HCT116 (cell line): ENCODE measurements at regions not wholly inside any gene's neighbourhood (a gene's known extent, or its start where the extent isn't known, plus 50 kb on each side); places are given as distances from the start of the nearest gene placed in this dataset.
A peak's percentile ranks its signal among the peaks of the same experiment; 100 is the strongest.

Source experiments
- ATAC-seq: fragments of 200-7000 bp; cut with Tn5 transposase; 2 replicates; pipeline ENCODE4 v1.9.1; 2020; ENCODE audit warnings: mild to moderate bottlenecking, moderate library complexity
- BruUV-seq: library from RNA; stranded (reverse); fragments of 400-500 nt; replicated peaks from 2 replicates; lab custom pipeline; 2021; lab: Mats Ljungman, UMichigan
- CTCF ChIA-PET: fragments of 300-600 bp; sonication (Branson Sonifier 250); formaldehyde crosslinking; loops from one replicate; lab custom pipeline; 2021; ENCODE audit warnings: antibody characterized with exemption; lab: Charles Lee
- POLR2A ChIA-PET: fragments of 300-600, 350-600 bp; sonication (Branson Sonifier 250); formaldehyde crosslinking; loops from one replicate; lab custom pipeline; 2021; ENCODE audit warnings: antibody characterized with exemption; lab: Charles Lee
- RAD21 ChIA-PET, 2 experiments: fragments of 300-600 bp; sonication (Branson Sonifier 250); formaldehyde crosslinking; loops; one replicate each; lab custom pipeline; 2023; ENCODE audit warnings: low total read pairs in 2 of 2; ENCODE audit not compliant: uncharacterized antibody in 2 of 2, unreplicated experiment in 2 of 2, low non-redundant PET in 1 of 2; lab: Charles Lee
- DNase-seq: peaks from one replicate; pipeline ENCODE4 v3.0.0-alpha.2; 2010; ENCODE audit warnings: low read depth, low spot score
- H2AFZ ChIP-seq: fragments of 200-600 bp; shearing (Covaris generic), sonication (generic); 2 replicates; pipeline ENCODE4 v1.6.1; 2017; ENCODE audit warnings: low read depth, mixed run types, mixed read lengths, antibody characterized with exemption, low read length; ENCODE audit not compliant: poor library complexity, severe bottlenecking
- H3K27ac ChIP-seq: 2 replicates; pipeline ENCODE4 v1.5.1; 2012; ENCODE audit warnings: low read depth, low read length
- H3K27me3 ChIP-seq: fragments of 200-600 bp; sonication (generic); 2 replicates; pipeline ENCODE4 v1.6.1; 2016; ENCODE audit warnings: mixed run types, low read length, mixed read lengths; ENCODE audit not compliant: insufficient read depth
- H3K36me3 ChIP-seq, 2 experiments: fragments of 200-500 bp in 1 of 2; fragments of 200-600 bp in 1 of 2; sonication (Bioruptor generic) in 1 of 2; sonication (generic) in 1 of 2; 2 replicates each; pipeline versions ENCODE4 v1.5.1 to v1.6.1; 2014 to 2016; ENCODE audit warnings: low read length in 2 of 2, inconsistent platforms in 1 of 2, mixed read lengths in 1 of 2, mixed run types in 1 of 2; ENCODE audit not compliant: insufficient read depth in 2 of 2, control insufficient read depth in 1 of 2
- H3K4me1 ChIP-seq, 2 experiments: fragments of 200-600 bp in 1 of 2; sonication (generic) in 1 of 2; 2 replicates each; pipeline versions ENCODE4 v1.5.1 to v1.6.1; 2012 to 2017; ENCODE audit warnings: low read length in 2 of 2, inconsistent platforms in 1 of 2, mild to moderate bottlenecking in 1 of 2, mixed read lengths in 1 of 2, mixed run types in 1 of 2, moderate library complexity in 1 of 2; ENCODE audit not compliant: insufficient read depth in 2 of 2, control insufficient read depth in 1 of 2
- H3K4me2 ChIP-seq: fragments of 200-600 bp; sonication (generic); 2 replicates; pipeline ENCODE4 v1.6.1; 2017; ENCODE audit warnings: mixed run types, low read length, mixed read lengths
- H3K4me3 ChIP-seq, 2 experiments: fragments of 200-600 bp in 1 of 2; sonication (generic) in 1 of 2; replicated peaks in 1 of 2; 2 replicates each; pipeline ENCODE4 v1.5.1; 2011 to 2016; ENCODE audit warnings: low read length in 2 of 2, control low read depth in 1 of 2, low read depth in 1 of 2, mild to moderate bottlenecking in 1 of 2, mixed read lengths in 1 of 2, mixed run types in 1 of 2
- H3K79me2 ChIP-seq: fragments of 200-600 bp; sonication (generic); 2 replicates; pipeline ENCODE4 v1.6.1; 2017; ENCODE audit warnings: mild to moderate bottlenecking, mixed run types, low read length, moderate library complexity, mixed read lengths; ENCODE audit not compliant: insufficient read depth
- H3K9ac ChIP-seq: fragments of 200-600 bp; sonication (generic); 2 replicates; pipeline ENCODE4 v1.6.1; 2016; ENCODE audit warnings: low read length, mixed read lengths
- H3K9me2 ChIP-seq: fragments of 200-600 bp; sonication (generic), shearing (Covaris generic); 2 replicates; pipeline ENCODE4 v1.6.1; 2017; ENCODE audit warnings: mixed run types, mild to moderate bottlenecking, moderate library complexity; ENCODE audit not compliant: insufficient read depth
- H3K9me3 ChIP-seq, 2 experiments: fragments of 200-500 bp in 1 of 2; fragments of 200-600 bp in 1 of 2; sonication (Bioruptor generic) in 1 of 2; sonication (generic) in 1 of 2; 2 replicates each; pipeline ENCODE4 v1.6.1; 2014 to 2017; ENCODE audit warnings: low read length in 2 of 2, mixed read lengths in 2 of 2, inconsistent platforms in 1 of 2, low read depth in 1 of 2, mild to moderate bottlenecking in 1 of 2, mixed run types in 1 of 2, moderate library complexity in 1 of 2; ENCODE audit not compliant: control insufficient read depth in 1 of 2, insufficient read depth in 1 of 2
- H4K20me1 ChIP-seq: fragments of 200-600 bp; sonication (generic), shearing (Covaris generic); 2 replicates; pipeline ENCODE4 v1.6.1; 2017; ENCODE audit warnings: mixed run types, mild to moderate bottlenecking, moderate library complexity; ENCODE audit not compliant: insufficient read depth
- CEBPB ChIP-seq: IDR thresholded peaks from 2 replicates; pipeline ENCODE4 v1.6.1; 2012; ENCODE audit warnings: low read depth
- CTCF ChIP-seq, 3 experiments: fragments of 200-600 bp in 1 of 3; sonication (generic) in 1 of 3; IDR thresholded peaks in 2 of 3; conservative IDR thresholded peaks in 1 of 3; 2 replicates each; pipeline ENCODE4 v1.5.1; 2012 to 2017; ENCODE audit warnings: low read depth in 2 of 3, low read length in 2 of 3, antibody characterized with exemption in 1 of 3, borderline replicate concordance in 1 of 3, control low read depth in 1 of 3, mild to moderate bottlenecking in 1 of 3, mixed read lengths in 1 of 3, mixed run types in 1 of 3, moderate library complexity in 1 of 3; ENCODE audit not compliant: insufficient read depth in 1 of 3
- EZH2phosphoT487 ChIP-seq: fragments of 200-600 bp; IDR thresholded peaks from 2 replicates; pipeline ENCODE4 v1.6.1; 2018; ENCODE audit warnings: antibody characterized with exemption, borderline replicate concordance
- FOSL1 ChIP-seq: IDR thresholded peaks from 2 replicates; pipeline ENCODE4 v1.6.1; 2012; ENCODE audit warnings: low read depth
- JUND ChIP-seq: IDR thresholded peaks from 2 replicates; pipeline ENCODE4 v1.6.1; 2012
- SIN3A ChIP-seq: IDR thresholded peaks from 2 replicates; pipeline ENCODE4 v1.6.1; 2012; ENCODE audit warnings: low read depth
- SRF ChIP-seq: IDR thresholded peaks from 2 replicates; pipeline ENCODE4 v1.6.1; 2012; ENCODE audit warnings: low read depth
- ZFX ChIP-seq: fragments of 450-650 bp; IDR thresholded peaks from 2 replicates; pipeline ENCODE4 v1.6.1; 2017
- ZNF274 ChIP-seq: fragments of 200-500 bp; sonication (Bioruptor generic); IDR thresholded peaks from 2 replicates; pipeline ENCODE4 v1.6.1; 2014; ENCODE audit warnings: mild to moderate bottlenecking, low read depth, low read length, inconsistent platforms
- intact Hi-C: fragments of 100-400 bp; cut with micrococcal nuclease; formaldehyde crosslinking; loops from 2 replicates; pipeline ENCODE4 v1.10.0; 2022
- TF ChIP-seq, protein P1 (sequence below): IDR thresholded peaks from 2 replicates; pipeline ENCODE4 v1.6.1; 2012

GRCh38 chr1:14055442-14056223 is 355.6 kb downstream of the PRDM2 start:
- RAD21 ChIA-PET: no interaction called here

DNA sequence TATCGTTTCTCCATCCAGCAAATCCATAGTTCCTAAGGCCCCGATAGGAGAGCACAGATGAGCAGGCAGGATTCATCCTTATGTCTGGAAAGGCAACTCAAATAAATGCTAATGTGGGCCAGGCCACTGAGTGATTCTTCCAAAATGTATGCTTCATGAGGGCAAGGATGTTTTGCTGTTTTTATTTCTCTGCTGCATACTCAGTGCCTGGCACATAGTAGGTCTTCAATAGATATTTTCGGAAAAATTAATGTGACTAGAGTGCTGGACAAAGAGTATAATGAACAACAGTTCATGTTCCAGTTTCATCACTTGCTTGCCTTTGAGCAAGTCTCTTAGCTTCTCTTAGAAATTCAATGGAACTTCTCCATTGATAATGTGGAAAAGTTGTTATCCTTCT is 357.7 kb downstream of the PRDM2 start:
- no peak overlapping the region for H3K9ac ChIP-seq

More at GRCh38 chr1:14055442-14056223, 355.6 kb downstream of the PRDM2 start:
- Histone ChIP-seq H3K9me3 (no peaks in the 10 kb centered on the region), H3K4me1 (peaks cover 0 to 13% of the 10 kb centered on the region in 2 experiments; a peak in 1 of 4 replicates), H2AFZ (no peak overlapping the region), H3K36me3 (no peaks in the 10 kb centered on the region), H3K27me3 (no peaks in the 10 kb centered on the region), H3K4me3 (no peak overlapping the region), H3K9ac (no peak overlapping the region), H3K4me2 (peak overlapping the region; percentile 42), H3K27ac (no peak overlapping the region), H4K20me1 (no peaks in the 10 kb centered on the region), H3K79me2 (no peaks in the 10 kb centered on the region), H3K9me2 (no peaks in the 10 kb centered on the region)
- TF ChIP-seq JUND (peak; percentile 46), SRF (no peak), FOSL1 (peak; percentile 53), CEBPB (0 out of 2 replicates have a peak, but pooled peaks have one; percentile 17), EZH2phosphoT487 (no peak)
- TF ChIP-seq, protein P1, sequence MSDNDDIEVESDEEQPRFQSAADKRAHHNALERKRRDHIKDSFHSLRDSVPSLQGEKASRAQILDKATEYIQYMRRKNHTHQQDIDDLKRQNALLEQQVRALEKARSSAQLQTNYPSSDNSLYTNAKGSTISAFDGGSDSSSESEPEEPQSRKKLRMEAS: 0 out of 2 replicates have a peak, but pooled peaks have one; percentile 9
- ATAC-seq (peak; percentile 64; the same call in 1 of the 2 replicates), DNase-seq (peak; percentile 4)
- CTCF ChIA-PET: no interaction called here
- BruUV-seq: no TSS peak
- POLR2A ChIA-PET: no interaction called here
- intact Hi-C loops: no loop called here

More for the DNA sequence above, 357.7 kb downstream of the PRDM2 start:
- Histone ChIP-seq H3K9me2 (no peaks in the 10 kb centered on the region), H3K27ac (no peak overlapping the region), H3K27me3 (no peaks in the 10 kb centered on the region; the same call in 1 of the 2 replicates), H3K4me2 (no peak overlapping the region), H4K20me1 (no peaks in the 10 kb centered on the region), H3K9me3 (no peaks in the 10 kb centered on the region), H3K79me2 (no peaks in the 10 kb centered on the region), H3K4me1 (peaks cover 0 to 13% of the 10 kb centered on the region in 2 experiments; a peak in 1 of 4 replicates), H3K36me3 (no peaks in the 10 kb centered on the region), H2AFZ (no peak overlapping the region), H3K4me3 (no peak overlapping the region)
- ChIA-PET RAD21 (no interaction called here), POLR2A (no interaction called here), CTCF (no interaction called here)
- ATAC-seq (no peak), DNase-seq (no peak)
- TF ChIP-seq ZFX (no peak), SIN3A (no peak), CTCF (IDR thresholded peaks at IDR 0.05 in 2 of 3, conservative IDR thresholded peaks at IDR 0.05 in 1 of 3; ENCODE audit: borderline replicate concordance in 1 of 3, insufficient read depth in 1 of 3, low read depth in 2 of 3, low read length in 2 of 3) (no peak), JUND (no peak), ZNF274 (no peak)
- no TSS peak for BruUV-seq
- intact Hi-C loops: no loop called here
